ENCODE measurements at regions not wholly inside any gene's neighbourhood (a gene's known extent, or its start where the extent isn't known, plus 50 kb on each side); places are given as distances from the start of the nearest gene placed in this dataset.
A peak's percentile ranks its signal among the peaks of the same experiment; 100 is the strongest.

- DNase-seq (ENCODE audit: low read depth in 2 of 2) = no peak
Observed at GRCh38 chr6:132936646-132937045, 122.3 kb downstream of the RPS12 start.

- no peak for DNase-seq (ENCODE audit: low read depth in 2 of 2)
Observed at GRCh38 chr6:132937466-132937906, 123.1 kb downstream of the RPS12 start.

DNA sequence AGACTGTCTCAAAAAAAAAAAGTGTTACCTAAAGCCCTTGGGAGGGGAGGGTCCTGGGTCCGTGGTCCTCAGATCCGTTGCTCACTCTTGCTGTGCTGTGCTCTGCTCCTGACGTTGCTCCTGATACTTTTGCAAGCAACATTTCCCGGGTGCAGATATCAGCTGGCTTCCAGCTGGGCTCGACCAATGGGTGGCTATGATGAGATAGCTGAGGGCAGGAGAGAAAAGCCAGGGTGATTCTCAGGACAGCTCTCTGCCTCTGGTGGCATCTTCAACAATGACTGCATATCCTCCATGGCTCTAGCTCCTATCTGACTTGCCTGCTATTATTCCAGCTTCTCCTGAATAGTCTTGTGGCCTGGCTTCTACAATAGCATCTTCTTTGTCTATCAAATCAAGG, 134.5 kb downstream of the RPS12 start:
- no peak for DNase-seq (ENCODE audit: low read depth in 2 of 2)

DNA sequence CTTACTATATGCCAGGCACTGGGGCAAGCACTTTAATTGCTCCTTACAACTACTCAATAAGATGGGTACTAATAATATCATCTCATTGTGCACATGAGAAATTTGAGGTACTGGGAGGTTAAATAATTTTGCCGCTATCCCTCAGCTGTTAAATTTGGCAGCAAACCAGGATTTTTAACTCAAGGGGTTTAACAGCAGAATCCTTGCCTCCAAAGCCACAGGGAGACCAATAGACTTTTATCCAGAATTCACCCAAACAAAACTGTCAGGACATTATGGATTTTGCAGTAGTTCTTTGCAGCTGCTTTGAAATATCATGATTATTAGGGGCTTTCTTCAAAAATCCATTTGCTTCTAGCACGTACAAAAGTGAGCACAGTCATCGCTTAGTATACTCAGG, 136.2 kb downstream of the RPS12 start:
- DNase-seq (ENCODE audit: low read depth in 2 of 2) = no peak

DNA sequence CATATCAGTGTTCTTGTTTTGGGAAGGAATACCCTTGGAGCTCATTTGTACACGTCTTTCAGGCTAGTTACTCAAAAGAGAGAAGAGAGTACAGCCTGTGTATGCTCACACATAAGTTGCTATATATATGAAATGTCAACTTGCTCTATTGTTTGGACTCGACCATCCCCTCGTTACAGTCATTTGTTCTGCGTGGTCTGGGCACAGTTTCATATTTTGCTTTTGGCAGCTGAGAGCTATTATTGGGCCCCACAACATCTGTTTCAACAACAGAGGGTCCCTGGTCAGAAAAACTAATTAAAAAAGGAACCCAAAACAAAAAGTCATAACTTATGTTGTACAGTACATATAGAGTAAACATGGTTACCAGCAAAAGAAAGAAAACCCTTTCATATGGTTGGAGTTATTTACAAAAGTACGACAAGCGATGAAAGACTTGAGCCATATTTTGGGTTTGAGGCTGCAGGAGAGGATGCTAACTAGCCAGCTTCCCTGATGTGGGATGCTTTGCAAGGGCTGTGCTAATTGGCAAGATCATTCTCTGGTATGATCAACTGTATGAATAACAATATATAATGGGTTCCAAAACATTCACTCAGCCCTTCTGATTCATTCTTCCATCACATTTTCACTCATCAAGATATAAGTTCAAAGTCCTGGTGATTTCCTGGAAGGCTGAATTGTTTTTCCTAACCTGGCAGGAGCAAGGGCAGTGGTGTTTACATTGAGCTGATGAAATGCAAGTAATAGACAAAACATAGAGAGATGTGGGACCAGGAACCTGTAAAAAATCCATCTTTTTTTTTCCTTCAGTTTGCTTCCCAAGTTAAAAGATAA, 137.9 kb downstream of the RPS12 start:
- no peak for DNase-seq (ENCODE audit: low read depth in 2 of 2)

DNA sequence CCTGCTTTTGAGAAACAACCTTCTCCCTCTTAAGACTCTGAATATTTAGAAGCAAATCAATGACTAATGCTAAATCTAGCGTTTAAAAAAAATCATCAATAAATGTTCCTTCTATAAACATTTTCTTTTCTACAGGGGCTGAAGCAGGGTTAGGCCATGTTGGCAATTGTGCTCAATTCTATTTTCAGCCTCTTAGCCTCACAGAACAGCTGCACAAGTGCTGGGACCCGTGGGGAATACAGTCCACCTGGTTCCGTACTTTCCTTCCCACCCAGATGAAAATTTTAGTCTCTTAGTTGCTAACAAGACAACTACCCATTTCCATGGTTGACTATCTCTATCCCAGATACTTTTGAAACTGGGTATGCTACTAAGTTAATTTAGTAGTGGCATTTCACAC, 138.6 kb downstream of the RPS12 start:
- DNase-seq (ENCODE audit: low read depth in 2 of 2) = no peak

DNA sequence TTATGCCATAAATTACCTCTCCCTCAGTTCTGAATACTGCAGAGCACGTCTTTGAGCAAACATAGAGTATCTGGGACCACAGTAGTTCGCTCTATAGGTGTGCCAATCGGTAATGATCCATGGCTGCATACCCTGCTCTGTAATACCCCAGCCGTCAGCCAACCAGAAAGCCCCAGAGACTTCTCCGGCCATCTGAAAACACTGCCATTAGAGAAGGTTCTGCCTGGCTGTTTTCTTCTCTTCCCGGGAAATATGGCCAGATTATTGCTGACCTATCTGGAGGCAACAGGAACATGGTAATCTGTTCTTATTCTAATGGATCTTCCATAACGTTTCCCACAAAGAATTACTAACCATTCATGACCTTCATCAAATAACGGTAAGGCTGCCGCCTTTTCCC, 139.9 kb downstream of the RPS12 start:
- no peak for DNase-seq (ENCODE audit: low read depth in 2 of 2)

DNA sequence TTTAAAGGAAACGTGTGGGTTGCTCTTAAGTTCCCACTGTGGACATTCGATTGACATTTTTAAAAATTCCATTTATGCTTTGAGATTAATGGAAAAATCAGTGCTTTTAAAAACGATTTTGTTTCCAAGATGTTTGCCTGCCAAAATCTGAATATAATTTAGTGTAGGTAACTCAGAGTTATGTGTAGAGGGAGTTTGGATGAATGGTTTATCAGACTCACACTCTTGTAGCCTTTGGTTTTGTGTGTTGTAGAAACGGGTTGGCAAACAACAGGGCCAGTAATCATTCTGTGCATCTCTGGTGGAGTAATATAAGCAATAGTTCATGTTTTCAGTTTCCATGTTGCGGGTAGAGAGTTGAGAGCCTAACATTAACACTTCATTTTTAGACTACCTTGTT, 140.6 kb downstream of the RPS12 start:
- DNase-seq (ENCODE audit: low read depth in 2 of 2) = no peak

GRCh38 chr6:132959639-132960326, 145.4 kb downstream of the RPS12 start:
- DNase-seq (ENCODE audit: low read depth in 2 of 2) = no peak

DNA sequence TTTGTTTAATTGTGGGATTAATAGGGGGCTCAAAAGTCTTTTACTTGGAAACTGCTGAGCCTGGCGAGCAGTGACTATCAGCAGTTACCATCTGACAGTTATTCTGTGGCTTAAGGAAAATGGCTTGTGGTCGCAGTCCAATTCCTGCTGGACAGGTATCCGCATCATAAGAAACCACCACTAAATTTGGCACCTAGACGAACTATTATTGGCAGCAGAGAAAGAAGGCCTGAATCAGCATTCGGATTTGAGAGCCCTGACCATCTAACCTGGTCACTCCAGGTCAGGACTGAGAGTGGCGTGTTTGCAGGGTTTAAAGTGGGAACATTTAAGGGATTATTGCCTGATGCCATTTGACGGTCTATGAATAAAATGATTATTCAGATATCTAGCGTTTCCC, 146.4 kb downstream of the RPS12 start:
- DNase-seq (ENCODE audit: low read depth in 2 of 2) = no peak

DNA sequence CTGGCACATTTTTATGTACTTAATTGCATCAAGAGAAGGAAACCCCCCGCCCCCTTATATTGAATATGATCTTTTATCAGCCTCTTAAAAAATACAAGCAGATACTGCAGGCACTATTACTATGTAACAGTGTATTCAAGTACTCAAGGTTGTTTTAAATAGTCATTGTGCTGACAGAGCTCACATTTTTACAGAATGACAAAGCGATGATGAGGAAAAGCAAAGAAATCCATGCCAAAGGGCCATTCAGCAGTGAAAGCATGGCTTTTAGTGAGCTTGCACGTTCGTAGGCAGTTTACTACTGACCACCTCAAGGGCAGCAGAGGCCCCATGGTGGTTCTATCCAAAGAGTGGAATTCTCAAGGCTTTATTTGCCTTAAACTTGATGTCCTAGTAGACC, 146.8 kb downstream of the RPS12 start:
- no peak for DNase-seq (ENCODE audit: low read depth in 2 of 2)

DNA sequence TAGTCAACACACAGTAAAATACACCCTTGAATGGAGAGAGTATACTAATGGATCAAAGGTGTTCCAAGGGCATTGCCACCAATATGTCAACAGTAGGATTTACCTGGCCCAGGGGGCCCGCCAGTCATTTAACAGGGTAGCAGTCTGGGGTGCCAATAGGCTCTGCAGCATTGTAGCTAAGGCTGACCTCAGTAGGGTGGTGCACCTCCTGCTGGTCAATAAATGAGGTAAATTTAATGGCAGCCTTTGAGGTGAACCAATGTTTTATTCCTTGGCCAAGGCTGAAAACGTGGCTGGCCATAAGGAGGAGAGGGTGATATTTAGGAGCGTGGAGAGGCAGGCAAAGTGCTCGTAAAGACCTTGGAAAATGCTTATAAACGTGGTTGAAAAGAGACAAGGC, 147.2 kb downstream of the RPS12 start:
- DNase-seq (ENCODE audit: low read depth in 2 of 2) = no peak

DNA sequence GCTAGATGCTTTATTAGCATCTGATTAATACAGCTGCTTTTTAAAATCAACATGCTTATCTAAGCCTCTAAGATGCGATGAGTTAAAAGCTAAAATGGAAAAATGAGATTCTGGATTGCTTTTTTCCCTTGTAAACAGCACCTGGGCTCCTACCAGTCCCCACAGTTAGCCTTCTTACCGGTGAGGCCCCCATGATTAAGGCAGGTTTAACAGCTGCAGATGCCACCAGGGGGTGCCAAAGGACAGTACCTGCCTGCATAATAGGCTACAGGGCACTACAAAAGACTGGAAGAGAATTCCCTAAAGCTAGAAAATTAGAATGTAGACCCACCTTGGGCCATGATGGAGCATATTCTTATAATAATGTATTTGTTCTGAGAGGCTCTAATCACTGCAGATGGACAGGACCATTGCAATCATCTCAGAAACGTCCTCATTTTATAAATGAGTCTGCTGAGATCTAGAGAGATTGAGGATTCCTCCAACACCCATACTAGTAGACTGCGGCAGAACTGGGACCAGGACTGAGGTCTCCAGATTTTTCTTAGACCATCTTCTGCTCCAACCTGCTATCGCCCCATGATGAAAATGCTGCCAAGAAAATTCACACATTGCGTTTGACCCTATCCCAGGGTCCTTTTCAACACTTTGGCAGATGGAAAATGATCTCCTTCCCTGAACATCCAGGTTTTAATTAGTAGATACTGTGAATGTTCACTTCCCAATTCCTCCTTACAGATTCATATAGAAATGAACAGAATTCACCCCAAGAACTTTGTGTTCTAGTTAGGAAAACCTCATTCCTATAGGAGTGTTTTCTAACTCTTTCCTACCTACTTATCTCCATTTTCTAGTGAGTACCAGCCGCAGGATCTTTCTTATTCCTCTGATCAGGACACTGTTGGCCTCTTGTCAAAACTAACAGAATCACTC, 148.8 kb downstream of the RPS12 start:
- DNase-seq (ENCODE audit: low read depth in 2 of 2) = peak; percentile 15 to 18

GRCh38 chr6:132964101-132964867, 149.9 kb downstream of the RPS12 start:
- DNase-seq (ENCODE audit: low read depth in 2 of 2) = no peak

DNA sequence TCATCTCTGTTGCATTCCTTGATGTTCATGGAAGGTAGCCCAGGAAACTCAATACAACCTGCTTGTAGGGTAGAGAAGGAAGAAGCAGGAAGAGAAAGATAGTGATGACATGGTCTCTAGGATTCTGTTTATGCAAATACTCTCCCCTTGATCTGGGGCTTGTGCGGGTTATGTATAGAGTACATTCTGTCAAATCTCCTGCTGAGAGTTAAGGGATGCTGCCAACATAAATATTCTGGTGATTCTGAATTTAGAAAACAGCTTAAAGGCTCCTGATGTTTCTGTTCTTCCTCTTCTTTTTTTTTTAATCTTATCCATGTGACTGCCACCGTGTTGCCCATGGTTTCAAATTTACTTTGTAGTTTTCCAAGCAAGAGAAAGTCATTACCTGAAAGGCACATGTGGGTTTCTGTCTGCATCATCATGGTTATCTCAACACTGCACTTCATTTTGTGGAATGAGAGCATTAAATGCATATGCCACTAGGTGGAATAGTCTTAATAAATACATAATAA, 150.6 kb downstream of the RPS12 start:
- DNase-seq (ENCODE audit: low read depth in 2 of 2) = no peak

GRCh38 chr6:132967871-132968270, 153.5 kb downstream of the RPS12 start:
- DNase-seq (ENCODE audit: low read depth in 2 of 2) = no peak

DNA sequence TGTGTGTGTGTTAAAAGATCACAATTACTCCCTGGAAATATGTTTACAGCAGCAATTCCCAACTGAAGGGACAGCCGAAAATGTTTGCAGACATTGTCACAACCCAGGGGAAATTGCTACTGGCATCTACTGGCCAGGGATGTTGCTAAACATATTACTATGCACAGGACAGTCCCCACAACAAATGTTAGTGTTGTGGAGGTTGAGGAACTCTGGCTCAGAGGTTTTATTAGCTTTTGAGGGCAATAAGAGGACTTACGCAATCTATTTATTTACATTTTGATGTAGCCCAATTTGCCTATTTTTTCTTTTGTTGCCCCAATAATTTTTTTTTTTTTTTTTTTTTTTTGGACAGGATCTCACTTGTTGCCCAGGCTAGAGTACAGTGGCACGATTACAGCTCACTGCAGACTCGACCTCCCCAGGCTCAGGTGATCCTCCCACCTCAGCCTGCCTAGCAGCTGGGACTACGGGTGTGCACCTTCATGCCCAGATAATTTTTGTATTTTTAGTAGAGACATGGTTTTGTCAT, 154.1 kb downstream of the RPS12 start:
- DNase-seq (ENCODE audit: low read depth in 2 of 2) = no peak

- DNase-seq (ENCODE audit: low read depth in 2 of 2) = no peak
Observed at GRCh38 chr6:132969196-132969595, 154.8 kb downstream of the RPS12 start.

GRCh38 chr6:132971676-132972075, 157.3 kb downstream of the RPS12 start:
- DNase-seq (ENCODE audit: low read depth in 2 of 2) = no peak

GRCh38 chr6:132972254-132972653, 157.9 kb downstream of the RPS12 start:
- no peak for DNase-seq (ENCODE audit: low read depth in 2 of 2)

DNA sequence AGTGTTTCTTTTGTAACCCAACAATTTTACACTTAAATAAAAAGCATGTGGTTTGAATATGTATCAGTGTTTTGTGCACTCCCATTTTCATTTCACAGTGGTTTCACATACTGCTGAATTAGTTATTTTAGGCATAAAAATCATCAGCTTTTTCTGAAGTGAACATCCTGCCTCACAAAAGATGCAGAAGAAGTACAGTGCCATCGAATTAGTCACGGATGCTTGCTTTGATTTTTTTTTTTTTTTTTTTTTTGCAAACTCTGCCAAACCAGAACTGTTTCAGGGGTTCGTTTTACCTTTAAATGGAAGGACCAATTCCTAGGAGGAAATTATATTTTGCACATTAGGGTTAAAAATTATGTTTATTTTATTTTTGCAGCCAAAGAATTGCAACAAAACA, 158.6 kb downstream of the RPS12 start:
- DNase-seq (ENCODE audit: low read depth in 2 of 2) = no peak

Measured in stimulated activated CD8-positive, alpha-beta memory T cell treated with anti-CD3 and anti-CD28 coated beads, Interleukin-15, amount 100 ng/mL, for 48 hours (primary cell).